GM18867 (cell line): ENCODE measurements at regions not wholly inside any gene's neighbourhood (a gene's known extent, or its start where the extent isn't known, plus 50 kb on each side); places are given as distances from the start of the nearest gene placed in this dataset.
"Not testable (repeated sequence)": the region's sequence is repeated elsewhere in the genome, so short reads cannot be mapped to it uniquely, and the experiment has no call there.

Experiments used
- ATAC-seq: cut with Tn5 transposase; IDR thresholded peaks from one replicate; pipeline ENCODE4 v1.9.1; 2021; ENCODE audit warnings: mild to moderate bottlenecking, moderate library complexity; ENCODE audit not compliant: unreplicated experiment

GRCh38 chr5:100641833-100642232, 106.7 kb downstream of the FAM174A start:
- no peak for ATAC-seq

- ATAC-seq = no peak
Measured at GRCh38 chr5:100643473-100643872, 108.3 kb downstream of the FAM174A start.

- no peak for ATAC-seq
Measured at GRCh38 chr5:100644185-100644584, 109.0 kb downstream of the FAM174A start.

GRCh38 chr5:100644776-100645175, 109.6 kb downstream of the FAM174A start:
- no peak for ATAC-seq

- ATAC-seq = no peak
Measured at GRCh38 chr5:100646011-100646410, 110.8 kb downstream of the FAM174A start.

- ATAC-seq = no peak
Measured at GRCh38 chr5:100646691-100647090, 111.5 kb downstream of the FAM174A start.

GRCh38 chr5:100647461-100648230, 112.5 kb downstream of the FAM174A start:
- peak; percentile 63 for ATAC-seq

- ATAC-seq = no peak
Measured at GRCh38 chr5:100654895-100655294, 119.7 kb downstream of the FAM174A start.

- not testable (repeated sequence) for ATAC-seq
Measured at GRCh38 chr5:100656771-100657170, 121.6 kb downstream of the FAM174A start.

- no peak for ATAC-seq
Measured at GRCh38 chr5:100659080-100659795, 124.1 kb downstream of the FAM174A start.

- no peak for ATAC-seq
Measured at GRCh38 chr5:100664140-100664539, 129.0 kb downstream of the FAM174A start.

GRCh38 chr5:100667161-100667630, 132.0 kb downstream of the FAM174A start:
- peak; percentile 62 for ATAC-seq

GRCh38 chr5:100668511-100668910, 133.3 kb downstream of the FAM174A start:
- no peak for ATAC-seq

- ATAC-seq = no peak
Measured at GRCh38 chr5:100676817-100677631, 141.8 kb downstream of the FAM174A start.

- ATAC-seq = no peak
Measured at GRCh38 chr5:100682625-100683024, 147.5 kb downstream of the FAM174A start.

- no peak for ATAC-seq
Measured at GRCh38 chr5:100683881-100684280, 148.7 kb downstream of the FAM174A start.

- ATAC-seq = not testable (repeated sequence)
Measured at GRCh38 chr5:100685122-100685521, 149.9 kb downstream of the FAM174A start.

GRCh38 chr5:100688834-100689233, 153.7 kb downstream of the FAM174A start:
- not testable (repeated sequence) for ATAC-seq

GRCh38 chr5:100690036-100690560, 154.9 kb downstream of the FAM174A start:
- ATAC-seq = no peak

- ATAC-seq = no peak
Measured at GRCh38 chr5:100691085-100691484, 155.9 kb downstream of the FAM174A start.

- ATAC-seq = no peak
Measured at GRCh38 chr5:100691548-100691947, 156.4 kb downstream of the FAM174A start.
